ENCODE measurements at regions not wholly inside any gene's neighbourhood (a gene's known extent, or its start where the extent isn't known, plus 50 kb on each side); places are given as distances from the start of the nearest gene placed in this dataset.
"Not testable (repeated sequence)": the region's sequence is repeated elsewhere in the genome, so short reads cannot be mapped to it uniquely, and the experiment has no call there.

GRCh38 chr7:6939126-6939525 is 113.1 kb upstream of the CCZ1B start:
- not testable (repeated sequence) for DNase-seq

- not testable (repeated sequence) for DNase-seq
Measured at GRCh38 chr7:6939896-6940295, 113.8 kb upstream of the CCZ1B start.

DNA sequence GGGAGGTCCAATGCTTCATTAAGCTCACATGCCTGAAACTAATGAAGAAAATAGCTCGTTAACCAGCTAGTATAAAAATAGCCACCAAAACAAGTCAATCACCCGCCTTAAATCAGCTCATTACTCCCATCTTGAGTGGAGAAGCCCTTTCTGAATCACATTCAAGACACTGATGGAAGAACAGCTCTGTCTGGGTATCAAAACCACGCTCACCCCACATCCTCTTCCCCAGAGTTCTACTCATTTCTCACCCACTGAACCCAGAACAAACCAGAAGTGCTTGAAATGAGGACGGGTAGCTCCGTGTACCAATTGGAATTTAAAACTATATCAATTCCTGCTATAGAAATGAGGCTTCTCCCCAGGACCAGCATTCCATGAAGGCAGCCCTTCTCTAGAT is 120.8 kb upstream of the CCZ1B start:
- not testable (repeated sequence) for DNase-seq

DNA sequence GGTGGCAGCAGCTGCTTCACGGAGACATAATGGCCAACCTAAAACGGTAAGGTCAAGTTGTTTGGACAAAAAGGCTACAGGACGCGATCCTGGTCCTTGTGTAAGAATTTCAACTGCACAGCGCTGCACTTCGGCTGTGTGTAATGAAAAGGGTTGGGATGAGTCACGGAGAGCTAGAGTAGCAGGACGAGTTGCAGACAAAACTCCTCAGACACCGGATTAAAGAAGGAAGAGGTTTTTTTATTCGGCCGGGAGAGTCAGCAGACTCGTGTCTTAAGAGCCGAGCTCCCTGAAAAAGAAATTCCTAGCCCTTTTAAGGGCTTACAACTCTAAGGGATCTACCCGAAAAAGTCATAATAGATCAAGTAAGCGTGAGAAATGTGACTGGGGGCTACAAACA is 124.2 kb upstream of the CCZ1B start:
- not testable (repeated sequence) for DNase-seq

GRCh38 chr7:6951553-6951952 is 125.5 kb upstream of the CCZ1B start:
- DNase-seq = not testable (repeated sequence)

DNA sequence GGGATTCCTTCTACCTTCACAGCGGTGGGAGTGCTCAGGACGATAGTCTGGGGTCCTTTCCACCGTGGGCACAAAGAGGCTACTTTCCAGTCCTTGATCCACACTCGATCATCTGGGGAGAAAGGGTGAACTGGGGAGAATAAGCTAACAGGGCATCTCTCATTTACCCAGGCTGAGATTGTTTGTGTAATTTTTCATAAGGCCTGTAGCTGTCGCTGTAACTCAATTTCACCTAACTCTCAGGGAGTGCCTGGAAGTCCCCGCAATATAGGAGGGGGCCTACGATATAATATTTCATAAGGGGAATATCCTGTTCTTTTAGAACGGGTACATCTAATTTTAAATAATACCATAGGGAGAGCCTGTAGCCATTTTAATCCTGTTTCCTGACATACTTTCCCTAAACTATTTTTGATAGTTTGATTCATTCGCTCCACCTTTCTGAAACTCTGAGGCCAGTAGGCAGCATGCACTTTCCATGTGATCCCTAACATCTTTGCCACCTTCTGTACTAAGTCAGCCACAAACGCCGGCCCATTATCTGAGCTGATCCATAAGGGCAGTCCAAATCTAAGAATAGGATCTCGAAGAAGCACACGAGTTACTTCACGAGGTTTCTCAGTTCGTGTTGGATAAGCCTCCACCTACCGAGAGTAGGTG is 127.2 kb upstream of the CCZ1B start:
- DNase-seq = not testable (repeated sequence)

GRCh38 chr7:6953798-6954181 is 127.7 kb upstream of the CCZ1B start:
- not testable (repeated sequence) for DNase-seq

GRCh38 chr7:6955385-6955784 is 129.3 kb upstream of the CCZ1B start:
- DNase-seq = not testable (repeated sequence)

GRCh38 chr7:6955990-6956566 is 130.0 kb upstream of the CCZ1B start:
- DNase-seq = not testable (repeated sequence)

DNA sequence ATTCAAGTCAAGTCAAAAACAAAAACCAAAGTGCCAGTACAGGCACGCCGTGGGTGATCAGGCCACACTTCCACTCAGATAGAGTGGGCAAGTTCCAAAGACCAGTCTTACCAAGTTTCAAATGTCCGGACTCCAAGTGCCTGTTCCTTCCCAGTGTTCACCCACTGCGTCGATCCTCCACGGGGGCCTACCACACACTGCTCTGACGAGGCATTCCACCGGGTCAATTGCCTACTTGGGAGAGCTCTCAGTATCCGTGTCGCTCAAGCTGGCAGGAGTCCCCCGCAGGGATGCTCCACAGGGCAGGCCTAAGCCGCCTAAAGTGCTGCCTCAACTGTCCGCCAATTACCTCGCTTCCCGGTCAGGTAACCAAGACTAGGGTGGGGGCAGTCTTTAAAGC is 132.3 kb upstream of the CCZ1B start:
- DNase-seq = not testable (repeated sequence)

DNA sequence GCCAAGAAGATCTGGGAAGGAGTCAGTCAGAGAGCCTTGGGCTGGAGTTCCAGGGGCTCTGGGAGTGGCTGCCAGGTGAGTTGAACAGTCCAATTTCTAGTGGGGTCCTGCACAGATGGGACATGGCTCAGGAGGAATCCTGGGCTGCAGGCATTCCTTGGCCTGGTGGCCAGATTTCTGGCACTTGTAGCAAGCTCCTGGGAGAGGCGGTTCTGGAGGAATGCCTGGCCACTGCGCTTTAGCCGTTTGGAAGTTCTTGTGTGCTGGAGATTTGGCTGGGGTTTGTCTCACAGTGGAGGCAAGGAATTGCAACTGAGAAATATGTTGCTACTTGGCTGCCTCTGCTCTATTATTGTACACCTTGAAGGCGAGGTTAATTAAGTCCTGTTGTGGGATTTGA is 133.9 kb upstream of the CCZ1B start:
- DNase-seq = not testable (repeated sequence)

GRCh38 chr7:6962871-6963270 is 136.8 kb upstream of the CCZ1B start:
- DNase-seq = not testable (repeated sequence)

GRCh38 chr7:6965051-6965450 is 139.0 kb upstream of the CCZ1B start:
- DNase-seq = peak; percentile 51

- not testable (repeated sequence) for DNase-seq
Measured at GRCh38 chr7:6970180-6970579, 144.1 kb upstream of the CCZ1B start.

- DNase-seq = not testable (repeated sequence)
Measured at GRCh38 chr7:6974876-6975275, 148.8 kb upstream of the CCZ1B start.

DNA sequence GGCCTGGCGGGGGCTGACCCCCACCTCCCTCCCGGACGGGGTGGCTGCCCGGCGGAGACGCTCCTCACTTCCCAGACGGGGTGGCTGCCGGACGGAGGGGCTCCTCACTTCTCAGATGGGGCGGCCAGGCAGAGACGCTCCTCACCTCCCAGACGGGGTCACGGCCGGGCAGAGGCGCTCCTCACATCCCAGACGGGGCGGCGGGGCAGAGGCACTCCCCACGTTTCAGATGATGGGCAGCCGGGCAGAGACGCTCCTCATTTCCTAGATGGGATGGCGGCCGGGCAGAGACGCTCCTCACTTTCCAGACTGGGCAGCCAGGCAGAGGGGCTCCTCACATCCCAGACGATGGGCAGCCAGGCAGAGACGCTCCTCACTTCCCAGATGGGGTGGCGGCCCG is 149.3 kb upstream of the CCZ1B start:
- DNase-seq = not testable (repeated sequence)

DNA sequence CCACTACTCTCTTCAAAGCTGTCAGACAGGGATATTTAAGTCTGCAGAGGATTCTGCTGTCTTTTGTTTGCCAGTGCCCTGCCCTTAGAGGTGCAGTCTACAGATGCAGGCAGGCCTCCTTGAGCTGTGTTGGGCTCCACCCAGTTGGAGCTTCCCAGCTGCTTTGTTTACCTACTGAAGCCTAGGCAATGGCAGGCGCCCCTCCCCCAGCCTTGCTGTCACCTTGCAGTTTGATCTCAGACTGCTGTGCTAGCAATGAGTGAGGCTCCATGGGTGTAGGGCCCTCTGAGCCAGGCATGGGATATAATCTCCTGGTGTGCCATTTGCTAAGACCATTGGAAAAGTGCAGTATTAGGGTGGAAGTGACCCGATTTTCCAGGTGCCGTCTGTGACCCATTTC is 151.3 kb upstream of the CCZ1B start:
- DNase-seq = not testable (repeated sequence)

DNA sequence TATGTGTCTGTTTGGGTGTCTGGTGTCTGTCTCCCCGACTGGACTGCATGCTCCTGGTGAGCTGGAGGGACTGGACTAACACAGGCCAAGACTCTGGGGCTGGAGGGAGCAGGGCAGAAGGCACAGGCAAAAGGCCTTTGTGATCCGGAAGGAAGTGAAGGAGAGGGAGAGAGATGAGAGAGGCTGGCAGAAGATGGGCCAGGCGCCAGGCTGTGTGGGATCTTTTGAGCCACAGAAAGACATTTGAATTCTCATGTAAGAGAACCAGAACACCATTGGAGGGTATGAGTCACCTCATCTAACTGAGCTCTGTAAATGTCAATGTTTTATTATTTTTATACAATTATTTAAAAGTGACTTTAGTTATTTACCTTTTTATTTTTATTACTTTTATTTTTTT is 152.3 kb upstream of the CCZ1B start:
- not testable (repeated sequence) for DNase-seq

- not testable (repeated sequence) for DNase-seq
Measured at GRCh38 chr7:6979456-6979855, 153.4 kb upstream of the CCZ1B start.

- DNase-seq = not testable (repeated sequence)
Measured at GRCh38 chr7:6982375-6982774, 156.3 kb upstream of the CCZ1B start.

DNA sequence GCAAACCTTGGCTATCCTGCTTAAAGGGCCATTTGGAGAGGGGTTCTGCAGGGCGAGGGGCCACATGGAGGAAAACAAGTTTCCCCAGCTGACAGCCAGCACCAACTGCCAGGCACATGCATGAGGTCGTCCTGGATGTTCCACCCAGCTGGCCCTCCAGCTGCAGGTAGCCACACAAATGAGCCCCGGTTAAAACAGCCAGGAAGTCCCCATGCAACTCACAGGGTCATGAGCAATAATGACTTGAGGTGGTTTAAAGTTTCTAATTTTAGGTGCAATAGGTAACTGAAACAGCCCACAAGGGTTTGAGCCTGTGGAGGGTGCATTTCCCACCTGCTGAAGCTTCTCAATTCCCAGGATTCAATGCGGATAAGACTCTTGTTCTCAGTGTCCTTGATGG is 160.8 kb upstream of the CCZ1B start:
- DNase-seq = not testable (repeated sequence)

DNA sequence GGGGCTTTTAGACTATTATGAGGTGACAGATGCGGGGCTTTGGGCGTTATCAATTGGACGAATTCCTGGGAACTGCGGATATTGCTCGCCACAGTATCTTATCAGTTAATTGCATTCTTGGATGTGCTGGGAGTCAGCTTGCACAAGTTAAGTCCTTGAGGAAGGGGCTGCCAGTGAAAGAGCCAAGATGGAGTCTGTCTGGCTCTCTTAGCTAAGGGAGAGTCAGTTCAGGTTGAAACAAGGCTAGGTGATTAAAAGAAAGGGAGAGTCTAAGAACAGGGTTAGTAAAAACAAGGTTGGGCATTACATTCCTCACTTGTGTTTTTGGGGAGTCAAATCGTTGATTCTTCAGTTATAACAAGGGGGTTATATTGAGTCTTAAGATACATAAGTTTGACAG is 162.5 kb upstream of the CCZ1B start:
- not testable (repeated sequence) for DNase-seq

DNA sequence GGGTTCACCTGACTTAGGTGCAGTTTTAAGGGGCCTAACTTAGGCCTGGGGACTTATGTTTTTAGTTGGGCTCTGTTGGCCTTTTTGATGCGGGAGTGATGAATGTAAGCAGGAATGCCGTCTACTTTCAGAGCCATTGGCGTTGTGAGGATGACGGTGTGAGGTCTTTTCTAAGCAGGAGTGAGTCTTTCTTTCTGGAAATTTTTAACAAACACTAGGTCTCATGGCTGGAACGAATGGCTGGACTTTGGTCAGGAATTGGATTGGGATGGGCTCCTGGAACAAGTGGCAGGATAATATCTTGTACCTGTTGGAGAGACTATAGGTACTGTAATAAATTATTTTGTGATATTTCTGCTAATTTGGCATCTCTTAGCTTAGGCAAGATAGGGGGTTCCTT is 163.9 kb upstream of the CCZ1B start:
- not testable (repeated sequence) for DNase-seq

- not testable (repeated sequence) for DNase-seq
Measured at GRCh38 chr7:6990426-6991152, 164.5 kb upstream of the CCZ1B start.

All from activated CD4-positive, CD25-positive, alpha-beta regulatory T cell treated with anti-CD3 and anti-CD28 coated beads, Interleukin-2, amount 50 U/mL, for 72 hours (primary cell).